K562 (cell line): ENCODE measurements at regions not wholly inside any gene's neighbourhood (a gene's known extent, or its start where the extent isn't known, plus 50 kb on each side); places are given as distances from the start of the nearest gene placed in this dataset.

Experiments
- BCL6 ChIP-seq: fragments of 250-450 bp; sonication (Bioruptor Pico); IDR thresholded peaks from 2 replicates; pipeline ENCODE4 v1.4.0; 2020
- BCOR ChIP-seq: fragments of 450-650 bp; IDR thresholded peaks from 2 replicates; pipeline ENCODE4 v1.6.1; 2016
- CC2D1A ChIP-seq: fragments of 450-650 bp; IDR thresholded peaks from 2 replicates; pipeline ENCODE4 v1.6.1; 2017; ENCODE audit warnings: mild to moderate bottlenecking
- EWSR1 ChIP-seq: fragments of 450-650 bp; IDR thresholded peaks from 2 replicates; pipeline ENCODE4 v1.6.1; 2018; ENCODE audit warnings: borderline replicate concordance, mild to moderate bottlenecking, low read depth, moderate library complexity; ENCODE audit not compliant: partially characterized antibody
- GTF2B ChIP-seq: IDR thresholded peaks from 2 replicates; pipeline ENCODE4 v1.6.1; 2011; ENCODE audit not compliant: insufficient read length; ENCODE audit errors: extremely low read depth
- KAT8 ChIP-seq: fragments of 450-650 bp; IDR thresholded peaks from 2 replicates; pipeline ENCODE4 v1.6.1; 2016; ENCODE audit warnings: low read depth, mild to moderate bottlenecking
- MXI1 ChIP-seq: IDR thresholded peaks from 2 replicates; pipeline ENCODE4 v1.6.1; 2011; ENCODE audit warnings: low read depth, mild to moderate bottlenecking, improper control_type of control experiment, low read length
- NFYB ChIP-seq: IDR thresholded peaks from 2 replicates; pipeline ENCODE4 v1.6.1; 2011; ENCODE audit warnings: mild to moderate bottlenecking, moderate library complexity; ENCODE audit not compliant: insufficient read length; ENCODE audit errors: extremely low read depth
- RBM22 ChIP-seq: fragments of 200-400 bp; formaldehyde crosslinking; IDR thresholded peaks from 2 replicates; pipeline ENCODE4 v1.6.1; 2018; ENCODE audit warnings: low read length, low read depth; ENCODE audit not compliant: poor library complexity, severe bottlenecking
- XRCC4 ChIP-seq: IDR thresholded peaks from one replicate; pipeline ENCODE4 v1.6.1; 2011; ENCODE audit not compliant: insufficient read depth, insufficient read length; ENCODE audit errors: extremely low read depth
- ZBTB7A ChIP-seq: IDR thresholded peaks from 2 replicates; pipeline ENCODE4 v1.6.1; 2011; ENCODE audit warnings: low read depth, mild to moderate bottlenecking, low read length, moderate library complexity, borderline replicate concordance; ENCODE audit not compliant: control insufficient read depth
- ZC3H4 ChIP-seq: sonication (generic); formaldehyde crosslinking; IDR thresholded peaks from 2 replicates; pipeline ENCODE4 v1.9.0; 2021; ENCODE audit warnings: missing genetic modification reagents, borderline replicate concordance
- ZFP30 ChIP-seq: fragments of 250-450 bp; sonication (Bioruptor Pico); IDR thresholded peaks from 2 replicates; pipeline ENCODE4 v1.8.0; 2022; ENCODE audit warnings: moderate library complexity, mild to moderate bottlenecking, inconsistent platforms, borderline replicate concordance
- ZNF124 ChIP-seq: sonication (generic); formaldehyde crosslinking; IDR thresholded peaks from 2 replicates; pipeline ENCODE4 v1.8.1; 2022; ENCODE audit warnings: missing genetic modification reagents
- ZNF134 ChIP-seq: fragments of 250-450 bp; sonication (Bioruptor Pico); conservative IDR thresholded peaks from 2 replicates; pipeline ENCODE4 v1.4.0; 2020
- ZNF146 ChIP-seq: IDR thresholded peaks from one replicate; pipeline ENCODE4 v1.6.1; 2018; ENCODE audit warnings: missing compliant biosample characterization; ENCODE audit not compliant: unreplicated experiment
- ZNF407 ChIP-seq: fragments of 450-650 bp; IDR thresholded peaks from 2 replicates; pipeline ENCODE4 v1.6.1; 2016; ENCODE audit warnings: low read depth
- ZNF561 ChIP-seq: fragments of 450-650 bp; formaldehyde crosslinking; conservative IDR thresholded peaks from 2 replicates; pipeline ENCODE4 v1.4.0; 2020; ENCODE audit warnings: mild to moderate bottlenecking, moderate library complexity
- TF ChIP-seq, protein P1 (sequence below): sonication (generic); formaldehyde crosslinking; IDR thresholded peaks from 2 replicates; pipeline ENCODE4 v1.8.0; 2022; ENCODE audit warnings: missing genetic modification reagents, mild to moderate bottlenecking, moderate library complexity, borderline replicate concordance
- TF ChIP-seq, protein P2 (sequence below): sonication (generic); formaldehyde crosslinking; IDR thresholded peaks from 2 replicates; pipeline ENCODE4 v1.8.1; 2023; ENCODE audit warnings: mild to moderate bottlenecking, missing genetic modification reagents

GRCh38 chr2:43169987-43170386 is 56.4 kb downstream of the ZFP36L2 start (continued):
- TF ChIP-seq ZNF407, result no peak
- no peak for TF ChIP-seq RBM22
- TF ChIP-seq MXI1, result no peak
- no peak for TF ChIP-seq ZFP30
- TF ChIP-seq, protein P1, sequence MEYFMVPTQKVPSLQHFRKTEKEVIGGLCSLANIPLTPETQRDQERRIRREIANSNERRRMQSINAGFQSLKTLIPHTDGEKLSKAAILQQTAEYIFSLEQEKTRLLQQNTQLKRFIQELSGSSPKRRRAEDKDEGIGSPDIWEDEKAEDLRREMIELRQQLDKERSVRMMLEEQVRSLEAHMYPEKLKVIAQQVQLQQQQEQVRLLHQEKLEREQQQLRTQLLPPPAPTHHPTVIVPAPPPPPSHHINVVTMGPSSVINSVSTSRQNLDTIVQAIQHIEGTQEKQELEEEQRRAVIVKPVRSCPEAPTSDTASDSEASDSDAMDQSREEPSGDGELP (CRISPR knock-in tag), result peak; percentile 65; the same call in 1 of the 2 replicates
- no peak for TF ChIP-seq ZNF124 (CRISPR knock-in tag)
- no peak for TF ChIP-seq ZNF146
- no peak for TF ChIP-seq NFYB
- TF ChIP-seq BCOR, result peak; percentile 40; the same call in 1 of the 2 replicates
- TF ChIP-seq XRCC4, result no peak
- no peak for TF ChIP-seq ZNF561 (CRISPR knock-in tag)
- no peak for TF ChIP-seq GTF2B
- TF ChIP-seq, protein P2, sequence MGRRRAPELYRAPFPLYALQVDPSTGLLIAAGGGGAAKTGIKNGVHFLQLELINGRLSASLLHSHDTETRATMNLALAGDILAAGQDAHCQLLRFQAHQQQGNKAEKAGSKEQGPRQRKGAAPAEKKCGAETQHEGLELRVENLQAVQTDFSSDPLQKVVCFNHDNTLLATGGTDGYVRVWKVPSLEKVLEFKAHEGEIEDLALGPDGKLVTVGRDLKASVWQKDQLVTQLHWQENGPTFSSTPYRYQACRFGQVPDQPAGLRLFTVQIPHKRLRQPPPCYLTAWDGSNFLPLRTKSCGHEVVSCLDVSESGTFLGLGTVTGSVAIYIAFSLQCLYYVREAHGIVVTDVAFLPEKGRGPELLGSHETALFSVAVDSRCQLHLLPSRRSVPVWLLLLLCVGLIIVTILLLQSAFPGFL (CRISPR knock-in tag), result no peak
- TF ChIP-seq BCL6 (CRISPR knock-in tag), result no peak
- TF ChIP-seq CC2D1A, result peak; percentile 60
- no peak for TF ChIP-seq KAT8
- TF ChIP-seq ZNF134, result no peak
- no peak for TF ChIP-seq EWSR1
- no peak for TF ChIP-seq ZC3H4 (CRISPR knock-in tag)
- TF ChIP-seq ZBTB7A, result 0 out of 2 replicates have a peak, but pooled peaks have one; percentile 17
